GM18868 (cell line): ENCODE measurements at regions not wholly inside any gene's neighbourhood (a gene's known extent, or its start where the extent isn't known, plus 50 kb on each side); places are given as distances from the start of the nearest gene placed in this dataset.

Source experiments
- ATAC-seq: cut with Tn5 transposase; IDR thresholded peaks from one replicate; pipeline ENCODE4 v1.9.1; 2021; ENCODE audit warnings: mild to moderate bottlenecking, moderate library complexity; ENCODE audit not compliant: unreplicated experiment

DNA sequence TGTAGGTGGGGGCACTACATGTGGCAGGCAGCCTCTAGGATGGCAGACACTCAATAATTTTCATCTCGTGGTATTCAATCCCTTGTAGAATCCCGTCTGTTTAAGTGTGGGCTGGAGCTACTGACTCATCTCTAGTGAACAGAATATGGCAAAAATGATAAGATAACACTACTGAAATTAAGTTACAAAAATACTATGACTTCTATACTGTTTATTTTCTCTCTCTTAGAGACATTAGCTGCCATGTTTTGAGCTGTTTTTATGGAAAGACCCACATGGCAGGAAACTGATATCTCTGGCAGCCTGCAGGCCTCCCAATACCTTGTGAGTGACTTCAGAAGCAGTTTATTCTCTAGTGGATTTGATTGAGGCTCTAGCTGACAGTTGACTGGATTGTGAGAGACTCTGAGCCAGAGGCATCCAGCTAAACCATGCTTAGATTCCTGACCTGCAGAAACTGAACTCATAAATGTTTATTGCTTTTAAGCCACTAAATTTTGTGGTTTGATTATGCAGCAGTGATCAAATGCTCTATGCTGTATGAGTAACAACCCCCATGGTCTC is 298.8 kb upstream of the CTSO start:
- no peak for ATAC-seq

DNA sequence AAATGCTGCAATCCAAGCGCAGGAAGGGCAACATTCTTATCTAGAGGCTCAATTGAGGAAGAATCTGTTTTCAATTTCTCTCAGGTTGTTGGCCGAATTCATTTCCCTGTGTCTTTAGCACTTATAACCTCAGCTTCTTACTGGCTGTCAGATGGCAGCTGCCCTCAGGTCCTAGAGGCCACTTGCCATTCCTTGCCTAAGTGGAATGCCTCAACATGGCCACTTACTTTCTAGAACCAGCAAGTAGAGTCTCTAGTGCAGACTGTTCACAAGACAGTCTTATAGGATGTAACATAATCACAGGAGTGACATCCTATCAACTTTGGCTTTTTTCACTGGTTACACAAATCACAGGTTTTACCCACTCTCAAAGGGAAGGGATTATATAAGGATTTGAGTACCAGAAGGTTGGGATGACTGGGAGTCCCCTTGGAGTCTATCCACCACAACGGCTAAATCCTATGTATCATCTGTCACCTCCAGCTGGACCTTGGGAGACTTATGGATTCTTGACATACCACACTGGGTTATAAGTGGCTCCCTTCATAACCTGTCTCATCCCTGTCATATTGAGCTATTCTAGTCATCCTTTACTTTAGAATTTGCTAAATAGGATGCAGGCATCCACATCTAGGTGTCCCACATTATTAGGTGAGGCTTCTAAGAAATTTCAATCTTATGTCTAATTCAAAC is 297.9 kb upstream of the CTSO start:
- no peak for ATAC-seq

DNA sequence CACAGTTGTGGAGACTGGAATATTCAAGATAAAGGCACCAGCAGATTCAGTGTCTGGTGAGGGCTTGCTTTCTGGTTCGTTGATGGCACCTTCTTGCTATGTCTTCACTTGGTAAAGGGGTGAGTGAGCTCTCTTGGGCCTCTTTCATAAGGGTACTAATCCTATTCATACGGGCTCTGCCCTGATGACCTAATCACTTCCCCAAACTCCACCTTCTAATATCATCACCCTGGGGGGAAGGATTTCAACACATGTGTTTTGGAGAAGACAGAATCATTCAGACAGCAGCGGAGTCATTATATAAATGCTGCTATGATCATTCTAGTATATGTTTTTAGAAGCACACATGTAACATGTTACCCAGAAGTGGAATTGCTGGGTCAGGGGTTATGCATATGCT is 295.3 kb upstream of the CTSO start:
- no peak for ATAC-seq

DNA sequence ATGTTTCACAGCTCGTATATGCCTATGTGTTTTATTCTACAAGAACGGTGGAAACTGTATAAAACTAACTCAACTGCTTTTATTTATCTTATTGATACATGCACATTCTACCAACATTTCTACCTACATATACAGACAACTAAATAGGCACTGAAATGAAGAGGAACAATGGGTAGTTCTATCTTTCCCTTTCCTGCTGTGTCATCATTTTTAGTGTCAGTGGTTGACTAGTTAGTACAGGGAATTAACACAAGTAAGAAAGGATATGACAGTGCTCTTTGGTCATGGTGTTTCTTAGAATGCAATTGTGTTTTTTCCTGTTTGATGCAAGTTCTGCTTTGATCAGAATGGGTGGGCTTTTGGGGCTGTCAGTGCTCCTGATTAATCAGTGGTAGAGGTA is 293.8 kb upstream of the CTSO start:
- no peak for ATAC-seq

DNA sequence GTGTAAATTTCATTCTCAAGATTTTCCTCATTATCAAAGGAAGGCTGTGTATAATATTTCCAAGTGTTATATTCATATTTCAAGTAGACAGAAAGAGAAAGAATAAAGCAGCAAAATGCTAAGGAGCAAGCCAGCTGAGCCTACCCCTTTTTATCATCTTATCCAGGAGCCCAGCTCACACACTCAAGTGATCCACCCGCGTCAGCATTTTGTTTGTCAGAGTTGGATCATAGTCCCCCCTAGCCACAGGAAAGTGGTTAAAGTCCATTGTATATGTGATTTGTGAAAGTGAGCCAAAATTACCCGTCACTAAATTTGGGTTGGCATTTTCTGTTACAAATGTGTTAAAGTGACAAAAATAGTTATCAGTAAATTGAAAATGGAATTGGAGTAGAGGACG is 289.3 kb upstream of the CTSO start:
- no peak for ATAC-seq

DNA sequence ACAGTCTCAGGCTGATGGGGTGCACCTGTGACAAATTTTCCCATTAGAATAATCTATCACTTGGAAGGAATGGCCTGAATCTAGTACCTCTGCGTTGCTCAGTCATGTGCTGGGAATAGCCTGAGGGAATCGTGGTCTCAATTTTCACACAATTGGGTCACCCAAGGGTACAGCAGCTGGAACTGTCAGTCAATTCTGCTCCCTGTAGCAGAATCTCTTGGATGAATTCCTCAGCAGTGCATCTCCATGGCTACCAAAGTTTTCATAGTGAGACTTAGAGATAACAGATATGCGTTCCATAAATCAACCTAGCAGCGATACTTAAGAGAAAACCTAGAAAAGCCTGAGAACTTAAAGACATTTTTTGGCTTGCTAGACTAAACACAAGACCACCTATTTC is 288.7 kb upstream of the CTSO start:
- ATAC-seq = no peak

DNA sequence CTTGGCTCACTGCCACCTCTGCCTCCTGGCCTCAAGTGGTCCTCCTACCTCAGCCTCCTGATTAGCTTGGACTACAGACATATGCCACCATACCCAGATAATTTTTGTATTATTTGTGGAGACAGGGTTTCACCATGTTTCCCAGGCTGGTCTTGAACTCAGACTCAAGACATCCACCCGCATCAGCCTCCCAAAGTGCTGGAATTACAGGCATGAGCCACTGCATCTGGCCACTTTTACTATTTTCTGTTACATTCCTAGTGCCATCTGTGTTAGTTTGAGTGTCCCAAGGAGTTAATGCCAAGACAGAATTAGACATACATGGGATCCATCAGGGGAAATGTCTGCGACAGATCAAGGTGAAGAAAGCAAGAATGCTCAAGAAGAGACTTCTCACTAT is 288.2 kb upstream of the CTSO start:
- no peak for ATAC-seq

DNA sequence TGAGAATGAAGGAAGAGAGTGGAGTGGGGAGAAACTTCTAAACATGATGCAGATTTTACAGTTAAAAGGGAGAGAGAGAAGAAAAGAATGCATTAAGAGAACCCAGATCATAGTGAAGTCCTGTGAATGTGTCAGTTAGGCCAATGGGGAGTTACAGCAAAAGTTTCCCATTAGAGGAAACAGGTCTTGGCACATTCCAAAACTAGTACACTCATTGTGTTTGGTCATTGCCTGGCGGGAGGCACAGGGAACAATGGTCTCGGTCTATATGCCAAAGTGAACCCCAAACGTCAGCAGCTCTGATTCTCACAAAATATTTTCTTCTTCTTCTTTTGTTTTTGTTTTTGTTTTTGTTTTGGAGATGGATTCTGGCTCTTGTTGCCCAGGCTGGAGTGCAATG is 284.5 kb upstream of the CTSO start:
- ATAC-seq = no peak

DNA sequence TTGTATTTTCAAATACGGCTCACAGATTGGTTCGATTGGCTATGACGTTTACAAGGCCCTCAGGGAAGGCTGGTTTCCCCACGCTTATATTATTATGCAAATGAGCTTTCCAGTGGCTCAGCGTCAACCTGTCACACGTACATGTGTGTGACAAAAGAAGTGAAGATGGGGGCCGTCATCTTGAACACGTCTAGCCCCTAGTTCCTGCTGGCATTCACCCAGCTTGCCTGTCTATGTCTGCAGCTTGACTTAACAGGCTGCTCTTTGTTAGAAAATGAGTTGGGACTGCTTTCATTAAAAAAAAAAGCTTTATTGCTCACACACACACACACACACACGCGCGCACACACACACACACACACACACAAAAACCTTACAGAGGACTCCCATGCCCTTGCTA is 283.6 kb upstream of the CTSO start:
- ATAC-seq = no peak

DNA sequence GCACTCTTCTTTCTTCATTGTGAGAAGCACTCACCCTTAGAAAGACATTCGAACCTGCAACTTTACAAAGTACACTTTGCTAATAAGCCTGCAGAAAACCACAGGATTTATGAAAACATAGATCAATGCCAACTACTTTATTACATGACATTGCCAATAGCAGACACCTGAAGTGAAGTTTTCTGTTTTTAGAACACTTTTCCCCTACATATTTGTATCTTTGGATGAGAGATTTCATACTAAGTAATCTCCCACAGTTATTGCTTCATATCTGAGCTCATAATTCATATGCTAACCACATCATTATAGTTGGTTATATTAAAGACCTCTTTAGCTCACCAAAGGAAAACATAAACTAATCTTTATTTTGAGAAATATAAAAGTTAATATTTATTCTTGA is 276.5 kb upstream of the CTSO start:
- no peak for ATAC-seq

DNA sequence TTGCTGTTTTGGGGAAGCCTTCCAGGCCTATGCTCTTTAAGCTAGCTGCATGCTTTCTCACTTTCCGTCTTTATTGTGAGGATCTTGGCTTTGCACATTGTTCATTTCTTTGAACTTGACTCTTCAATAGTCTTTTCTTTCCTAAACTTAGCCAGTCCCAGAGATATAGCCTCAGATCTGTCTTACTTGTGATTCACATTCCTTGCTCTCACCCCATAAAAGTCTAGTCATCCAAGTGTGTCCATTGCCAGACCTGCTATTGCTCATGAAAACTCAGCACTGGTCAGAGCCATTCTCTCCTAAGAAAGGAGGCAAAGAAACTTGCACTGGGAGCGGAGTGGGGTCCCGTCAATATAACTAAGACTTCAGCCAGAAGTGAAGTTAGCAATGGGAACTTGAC is 275.0 kb upstream of the CTSO start:
- no peak for ATAC-seq

DNA sequence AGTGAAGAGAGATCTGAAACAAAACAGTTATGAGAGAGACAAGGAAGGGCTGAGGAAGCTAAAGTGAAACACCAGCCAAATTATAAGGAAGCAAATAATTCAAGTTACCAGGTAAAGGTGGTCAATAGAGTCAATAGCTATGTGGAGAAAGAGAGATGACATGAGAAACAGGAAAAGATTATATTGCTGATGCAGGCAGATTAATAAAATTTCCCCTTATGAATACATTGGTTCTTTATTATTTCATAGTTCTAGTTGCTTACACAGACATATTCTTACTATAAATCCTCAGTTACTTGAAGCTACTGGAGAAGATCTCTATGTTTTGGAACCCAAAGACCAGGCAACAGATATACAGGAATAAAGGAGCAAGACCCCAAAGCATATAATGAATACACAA is 273.7 kb upstream of the CTSO start:
- no peak for ATAC-seq

DNA sequence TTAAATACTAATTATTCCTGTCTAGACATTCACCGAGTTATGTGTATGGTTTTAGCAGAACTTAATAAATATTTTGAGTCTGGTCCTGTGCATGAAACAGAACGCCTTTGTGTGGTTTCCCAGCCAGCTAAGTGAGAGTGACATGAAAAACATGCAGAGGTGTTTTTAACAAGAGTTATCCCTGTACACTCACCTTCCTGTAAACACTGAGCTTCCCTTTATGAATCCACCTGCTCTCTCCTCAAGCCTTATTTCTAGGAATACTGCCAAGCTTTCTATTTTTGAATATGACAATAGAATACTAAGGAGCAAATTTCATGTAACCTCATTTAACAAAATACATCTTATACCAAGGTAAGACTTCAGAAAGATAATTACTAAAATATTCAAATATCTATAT is 270.3 kb upstream of the CTSO start:
- ATAC-seq = no peak

DNA sequence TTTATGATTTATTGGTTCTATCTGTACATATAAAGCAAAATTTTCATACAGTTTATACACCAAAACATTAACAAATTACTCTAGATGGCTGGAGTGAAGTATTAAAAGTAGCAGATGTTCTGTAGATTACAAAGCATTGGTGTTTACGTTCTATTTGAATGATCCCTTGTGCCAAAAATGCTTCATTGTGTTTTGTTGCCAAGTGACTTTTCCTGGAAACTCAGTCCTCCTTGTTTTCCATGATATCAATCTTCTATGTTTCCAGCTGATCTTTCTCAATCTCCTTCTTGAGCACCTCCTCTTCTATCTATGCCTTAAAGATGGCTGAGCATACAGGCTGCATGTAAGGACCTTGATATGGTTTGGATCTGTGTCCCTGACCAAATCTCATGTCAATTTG is 263.6 kb upstream of the CTSO start:
- no peak for ATAC-seq

DNA sequence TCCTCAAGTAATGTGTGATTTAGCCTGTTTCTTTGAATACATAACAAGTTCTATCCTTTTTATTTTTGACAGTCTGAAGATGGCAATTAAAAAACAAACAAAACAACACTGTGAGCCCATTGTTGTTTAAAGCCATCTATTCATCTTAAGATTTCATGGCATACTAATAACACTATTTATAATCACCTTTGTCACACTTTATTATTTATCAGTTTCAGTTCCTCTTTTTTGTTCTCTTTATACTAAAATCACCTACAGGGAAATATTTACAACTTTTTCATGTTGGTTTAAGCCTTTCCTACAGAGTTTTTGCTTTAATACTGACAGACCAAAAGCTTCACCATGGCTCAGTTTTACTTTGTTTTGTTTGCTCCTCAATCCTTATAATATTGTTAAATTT is 247.4 kb upstream of the CTSO start:
- peak; percentile 95 for ATAC-seq

DNA sequence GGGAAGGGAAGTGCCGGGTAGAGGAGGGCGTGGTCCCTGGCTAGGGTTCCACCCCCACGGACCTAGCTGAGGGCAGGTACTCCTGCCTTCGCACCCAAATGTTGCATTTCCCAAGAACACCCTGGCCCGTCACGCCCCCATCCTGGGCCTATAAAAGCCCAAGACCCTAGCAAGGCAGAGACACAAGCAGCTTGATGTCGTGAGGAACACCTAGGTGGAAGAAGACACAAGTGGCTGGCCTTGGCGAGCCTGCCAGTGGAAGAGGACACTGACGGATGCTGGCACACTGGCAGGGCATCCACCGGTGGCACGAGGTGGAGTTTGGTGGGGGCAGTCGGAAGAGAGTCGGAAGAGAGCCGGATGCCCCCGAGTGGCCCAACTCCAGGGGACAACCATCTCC is 244.8 kb upstream of the CTSO start:
- ATAC-seq = no peak

DNA sequence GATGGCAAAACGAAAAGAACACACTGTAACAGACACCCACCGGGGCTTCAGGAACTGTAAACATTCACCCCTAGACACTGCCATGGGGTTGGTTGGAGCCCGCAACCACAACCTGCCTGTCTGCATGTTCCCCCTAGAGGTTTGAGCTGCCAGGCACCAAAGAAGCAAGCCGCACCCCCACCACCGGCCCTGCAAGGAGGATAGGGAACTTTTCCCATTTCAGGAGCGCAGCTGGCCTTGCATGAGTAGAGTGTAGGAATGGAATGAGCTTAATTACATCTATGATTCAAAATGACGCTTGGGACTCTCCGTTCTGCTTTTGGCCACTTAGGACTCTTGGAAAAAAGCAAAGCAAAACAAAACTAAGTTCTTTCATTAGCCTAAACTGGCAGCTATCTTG is 243.6 kb upstream of the CTSO start:
- ATAC-seq = no peak

DNA sequence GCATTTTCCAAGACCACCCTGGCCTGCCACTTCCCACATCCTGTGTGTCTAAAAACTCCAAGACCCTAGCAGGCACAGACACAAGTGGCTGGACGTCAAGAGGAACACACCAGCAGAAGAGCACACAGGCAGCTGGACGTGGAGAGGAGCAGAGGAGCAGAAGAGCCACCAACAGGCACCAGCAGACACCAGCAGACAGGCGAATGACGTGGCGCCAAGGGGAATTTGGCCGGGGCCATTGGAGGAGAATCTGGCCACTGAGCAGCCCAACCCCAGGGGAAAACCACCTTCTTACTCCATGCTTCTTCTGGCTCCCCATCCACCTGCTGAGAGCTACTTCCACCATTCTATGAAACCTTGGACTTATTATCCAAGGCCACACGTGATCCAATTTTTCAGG is 243.1 kb upstream of the CTSO start:
- ATAC-seq = no peak

DNA sequence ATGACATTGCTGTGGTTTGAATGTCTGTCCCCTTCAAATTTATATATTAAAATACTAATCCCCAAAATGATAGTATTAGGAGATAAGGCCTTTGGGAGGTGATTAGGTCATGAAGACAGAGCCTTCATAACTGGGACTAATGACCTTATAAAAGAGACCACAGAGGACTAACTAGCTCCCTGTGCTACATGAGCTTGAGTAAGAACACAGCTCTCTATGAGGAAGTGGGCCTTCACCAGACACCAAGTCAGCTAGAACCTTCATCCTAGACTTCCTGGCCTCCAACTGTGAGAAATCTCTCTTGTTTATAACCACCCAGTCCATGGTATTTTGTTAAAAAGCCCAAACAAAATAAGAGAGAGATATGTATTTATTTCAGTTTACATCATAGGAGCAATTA is 242.2 kb upstream of the CTSO start:
- peak; percentile 97 for ATAC-seq

DNA sequence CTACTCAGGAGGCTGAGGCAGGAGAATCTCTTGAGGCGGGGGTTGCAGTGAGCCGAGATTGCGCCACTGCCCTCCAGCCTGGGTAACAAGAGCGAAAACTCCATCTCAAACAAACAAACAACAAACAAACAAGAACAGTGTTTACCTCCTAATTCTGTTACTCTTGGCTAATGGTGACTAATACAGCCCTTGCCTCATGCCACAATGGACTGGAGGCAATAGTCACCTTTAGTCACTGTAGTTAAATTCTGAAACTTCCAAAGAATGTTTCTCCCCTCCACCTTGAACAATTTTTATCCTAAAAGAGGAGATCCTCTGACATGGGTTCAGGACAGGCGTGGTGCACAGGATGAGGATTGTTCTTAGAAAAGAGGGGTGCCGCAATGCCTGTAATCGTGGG is 241.2 kb upstream of the CTSO start:
- no peak for ATAC-seq

DNA sequence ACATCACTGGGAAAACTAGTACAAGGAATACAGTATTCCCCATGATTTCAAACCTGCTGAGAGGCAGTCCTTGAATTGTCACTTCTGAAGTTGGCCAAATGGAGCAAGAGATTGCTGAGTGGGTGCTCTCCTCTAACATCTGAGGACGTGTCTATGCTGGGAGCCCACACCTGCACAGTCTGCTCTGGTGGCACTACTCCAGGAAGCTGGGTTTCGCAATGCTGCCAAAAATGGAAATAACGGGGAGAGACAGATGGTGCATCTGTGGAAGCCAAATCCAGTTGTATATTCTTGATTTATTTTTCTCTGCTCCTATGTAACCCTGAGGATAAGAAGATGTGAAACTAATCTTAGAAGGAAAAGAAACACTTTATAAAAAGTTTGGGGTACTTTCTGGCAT is 240.1 kb upstream of the CTSO start:
- no peak for ATAC-seq

DNA sequence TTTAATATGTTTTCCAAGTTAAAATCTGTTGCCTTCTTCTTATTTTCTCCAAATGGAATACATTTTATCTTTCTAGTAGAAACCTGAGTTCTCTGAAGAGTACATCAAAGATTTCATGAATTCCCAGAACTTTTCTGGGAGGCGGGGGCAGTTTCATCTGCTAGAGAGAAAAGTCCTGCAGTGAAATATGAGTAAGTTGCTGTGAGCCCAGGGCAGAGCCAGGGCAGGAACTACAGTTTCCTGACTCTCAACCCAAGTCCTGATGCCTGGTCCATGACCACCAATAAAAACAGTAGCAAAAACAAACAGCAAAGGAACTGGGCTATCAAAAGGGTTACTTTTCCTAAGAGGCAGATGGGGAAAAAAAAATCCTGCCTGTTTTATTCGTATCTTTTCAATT is 239.4 kb upstream of the CTSO start:
- ATAC-seq = no peak

DNA sequence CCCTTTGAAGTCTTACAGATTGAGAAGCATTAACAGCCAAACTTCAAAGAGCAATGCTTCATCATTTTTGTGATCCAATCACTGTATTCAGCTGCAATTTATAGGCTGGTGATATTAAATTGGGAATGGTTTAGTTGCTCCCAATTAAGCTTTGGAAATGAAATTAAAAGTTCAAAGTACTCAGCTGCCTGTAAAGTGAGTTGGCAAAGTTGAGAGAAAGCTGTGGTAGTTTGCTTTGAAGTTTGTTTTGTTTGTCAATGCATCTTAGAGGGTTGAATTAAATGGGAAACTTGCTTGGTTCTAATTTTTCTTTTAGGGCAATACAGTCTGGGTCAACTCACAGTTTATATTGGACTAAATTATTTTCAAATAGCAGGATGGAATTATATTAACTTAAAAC is 238.4 kb upstream of the CTSO start:
- no peak for ATAC-seq
